GM21619 (cell line): ENCODE measurements at regions not wholly inside any gene's neighbourhood (a gene's known extent, or its start where the extent isn't known, plus 50 kb on each side); places are given as distances from the start of the nearest gene placed in this dataset.
A peak's percentile ranks its signal among the peaks of the same experiment; 100 is the strongest.
"Not testable (repeated sequence)": the region's sequence is repeated elsewhere in the genome, so short reads cannot be mapped to it uniquely, and the experiment has no call there.

Source experiments
- ATAC-seq: cut with Tn5 transposase; IDR thresholded peaks from one replicate; pipeline ENCODE4 v1.9.1; 2021; ENCODE audit not compliant: unreplicated experiment

DNA sequence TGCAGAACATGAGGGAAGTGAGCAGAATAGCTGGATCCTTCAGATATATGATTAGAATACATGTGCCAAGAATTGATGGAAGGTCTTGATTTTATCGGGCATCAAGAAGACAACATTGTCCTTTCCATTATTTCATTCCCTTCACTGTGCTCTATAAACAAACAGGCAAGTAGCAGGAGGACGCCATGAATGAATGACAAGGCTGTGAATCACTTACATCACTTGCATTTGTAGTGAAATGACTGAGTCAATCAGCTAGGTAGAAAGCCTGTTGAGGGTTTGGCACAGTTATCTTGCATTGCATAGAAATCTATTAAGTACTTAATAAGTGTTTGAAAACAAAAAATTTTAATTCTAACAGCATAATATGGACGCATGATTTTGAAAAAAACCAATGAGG is 548.8 kb upstream of the IZUMO3 start:
- no peak for ATAC-seq

DNA sequence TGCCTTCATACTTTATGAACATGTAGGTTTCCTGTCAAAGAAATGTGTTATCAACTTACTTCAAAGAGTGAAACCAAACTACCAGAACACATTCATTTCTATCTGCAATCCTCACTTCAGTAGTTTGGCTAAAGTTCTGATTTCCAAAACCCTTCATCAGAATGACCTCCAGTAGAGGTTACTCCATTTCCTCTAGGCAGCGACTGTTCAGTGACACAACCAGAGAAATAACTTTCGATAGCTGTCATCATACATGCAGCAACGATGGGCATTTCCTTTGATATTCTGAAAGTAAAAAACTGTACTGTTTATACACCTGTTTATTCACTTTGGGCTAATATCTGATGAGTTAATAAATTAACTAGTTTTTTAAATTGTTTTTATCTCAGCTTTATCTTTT is 532.5 kb upstream of the IZUMO3 start:
- no peak for ATAC-seq

DNA sequence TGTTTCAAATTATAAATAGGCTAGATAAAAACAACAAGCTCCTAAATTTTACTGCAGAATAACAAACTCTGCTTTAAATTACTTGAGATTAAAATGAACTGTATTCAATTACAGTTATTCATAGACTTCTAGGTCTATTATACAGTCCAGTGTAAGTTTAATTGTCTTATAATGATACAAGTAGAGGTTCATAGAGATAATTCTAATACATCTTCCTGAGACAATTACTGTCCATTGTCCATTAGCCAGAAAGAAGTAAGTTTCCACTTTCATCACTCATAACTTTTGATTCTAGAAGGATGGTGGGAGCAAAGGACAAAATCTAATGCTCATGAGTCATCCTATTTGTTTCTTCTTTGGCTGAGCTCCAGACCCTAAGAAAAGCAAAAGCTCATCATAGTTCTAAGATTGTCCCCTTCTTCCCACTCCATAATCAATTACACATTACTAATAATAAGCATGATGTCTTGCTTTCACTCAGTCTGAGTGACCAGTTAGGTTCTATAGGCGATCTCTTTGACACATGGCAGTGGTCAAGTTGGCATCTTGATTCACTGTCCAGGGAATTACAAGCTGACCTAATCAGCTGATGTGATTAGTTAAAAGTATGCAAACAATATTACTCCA is 502.5 kb upstream of the IZUMO3 start:
- no peak for ATAC-seq

DNA sequence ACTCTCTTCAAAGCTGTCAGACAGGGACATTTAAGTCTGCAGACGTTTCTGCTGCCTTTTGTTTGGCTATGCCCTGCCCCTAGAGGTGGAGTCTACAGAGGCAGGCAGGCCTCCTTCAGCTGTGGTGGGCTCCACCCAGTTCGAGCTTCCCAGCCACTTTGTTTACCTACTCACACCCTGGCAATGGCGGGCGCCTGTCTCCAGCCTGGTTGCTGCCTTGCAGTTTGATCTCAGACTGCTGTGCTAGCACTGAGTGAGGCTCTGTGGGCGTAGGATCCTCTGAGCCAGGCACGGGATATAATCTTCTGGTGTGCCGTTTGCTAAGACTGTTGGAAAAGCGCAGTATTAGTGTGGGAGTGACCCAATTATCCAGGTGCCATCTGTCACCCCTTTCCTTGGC is 499.8 kb upstream of the IZUMO3 start:
- ATAC-seq = not testable (repeated sequence)

DNA sequence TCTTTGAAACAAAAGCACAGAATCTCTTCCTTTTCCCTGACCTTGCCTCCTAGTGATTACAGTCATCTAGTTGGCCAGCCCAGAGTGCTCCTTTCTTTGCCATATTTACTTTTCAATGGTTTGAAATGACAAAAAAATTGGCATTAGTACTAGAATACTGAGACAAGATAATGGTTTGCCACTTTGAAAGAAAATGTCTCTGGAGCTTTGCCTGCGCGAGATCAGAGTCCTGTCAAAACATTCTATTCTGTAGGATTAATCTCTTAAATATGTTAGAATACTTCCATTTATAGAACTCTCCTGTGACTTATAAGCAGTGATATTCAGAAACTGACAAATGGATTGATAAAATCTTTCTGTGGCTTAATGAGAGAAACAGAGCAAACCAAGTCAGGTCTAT is 484.0 kb upstream of the IZUMO3 start:
- ATAC-seq = no peak

DNA sequence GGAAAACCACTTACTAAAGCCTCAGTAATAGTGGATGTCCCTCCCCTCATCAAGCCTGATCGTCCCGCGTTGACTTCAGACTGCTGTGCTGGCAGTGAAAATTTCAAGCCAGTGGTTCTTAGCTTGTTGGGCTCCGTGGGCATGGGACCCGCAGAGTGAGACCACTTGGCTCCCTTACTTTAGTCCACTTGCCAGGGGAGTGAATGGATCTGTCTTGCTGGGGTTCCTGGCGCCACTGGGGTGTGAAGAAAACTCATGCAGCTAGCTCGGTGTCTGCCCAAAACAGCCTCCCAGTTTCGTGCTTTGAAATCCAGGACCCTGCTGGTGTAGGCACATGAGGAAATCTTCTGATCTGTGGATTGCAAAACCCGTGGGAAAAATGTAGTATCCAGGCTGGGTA is 480.0 kb upstream of the IZUMO3 start:
- ATAC-seq = no peak

DNA sequence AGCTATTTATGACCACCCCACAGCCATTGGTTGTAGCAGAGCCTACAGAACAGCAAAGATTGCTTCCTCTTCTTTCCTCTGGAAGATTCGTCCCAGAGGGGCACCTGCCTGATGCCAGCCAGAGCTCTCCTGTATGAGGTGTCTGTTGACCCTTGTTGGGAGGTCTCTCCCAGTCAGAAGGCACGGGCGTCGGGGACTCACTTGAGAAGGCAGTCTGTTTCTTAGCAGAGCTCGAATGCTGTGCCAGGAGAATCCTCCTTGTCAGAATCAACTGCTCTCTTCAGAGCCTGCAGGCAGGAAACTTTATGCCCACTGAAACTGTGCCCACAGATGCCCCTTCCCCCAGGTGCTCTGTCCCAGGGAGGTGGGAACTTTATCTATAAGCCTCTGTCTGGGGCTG is 479.5 kb upstream of the IZUMO3 start:
- ATAC-seq = no peak

DNA sequence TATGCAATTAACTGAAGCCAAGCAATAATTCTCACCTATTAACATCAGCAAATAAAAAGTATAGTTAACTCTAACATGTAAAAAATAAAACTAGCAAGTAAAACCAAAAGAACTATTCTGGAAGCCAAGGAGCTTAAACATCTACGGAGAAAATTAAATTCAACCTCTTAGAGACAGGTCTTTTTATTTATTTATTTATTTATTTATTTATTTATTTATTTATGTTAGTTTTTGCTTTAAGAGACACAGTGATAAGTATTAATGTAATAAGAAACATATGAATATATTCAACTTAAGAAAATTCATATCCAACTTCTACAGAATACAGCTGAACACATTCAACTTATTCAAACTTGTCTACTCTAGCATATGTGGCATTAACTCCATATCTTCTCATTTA is 472.1 kb upstream of the IZUMO3 start:
- no peak for ATAC-seq

DNA sequence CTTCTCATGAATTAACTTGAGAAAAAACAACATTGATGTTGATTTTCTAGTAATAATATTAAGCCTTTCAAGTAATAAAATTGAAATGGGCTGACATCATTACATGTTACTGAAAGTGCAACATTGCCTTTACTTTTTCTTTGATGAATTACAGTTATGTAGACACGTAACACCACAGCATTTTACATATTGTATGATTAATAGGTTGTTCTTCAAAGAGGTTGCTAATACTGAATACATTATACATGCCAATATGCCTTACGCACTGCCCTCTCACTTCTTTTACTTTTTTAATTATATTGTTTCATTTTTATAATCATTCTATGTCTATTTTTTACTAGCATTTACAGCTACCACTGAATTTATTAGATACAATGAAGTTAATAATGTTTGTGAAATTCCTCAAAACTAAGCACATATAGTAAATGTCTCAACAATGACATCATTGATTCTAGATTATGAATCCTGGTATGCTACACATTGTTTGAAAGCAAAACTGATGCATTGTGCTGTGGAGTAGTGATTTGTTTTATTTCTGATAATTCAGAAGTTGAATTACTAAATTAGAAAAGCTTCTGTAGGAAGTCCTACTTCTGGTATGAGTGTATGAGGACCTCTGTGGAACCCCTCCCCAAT is 464.4 kb upstream of the IZUMO3 start:
- no peak for ATAC-seq

DNA sequence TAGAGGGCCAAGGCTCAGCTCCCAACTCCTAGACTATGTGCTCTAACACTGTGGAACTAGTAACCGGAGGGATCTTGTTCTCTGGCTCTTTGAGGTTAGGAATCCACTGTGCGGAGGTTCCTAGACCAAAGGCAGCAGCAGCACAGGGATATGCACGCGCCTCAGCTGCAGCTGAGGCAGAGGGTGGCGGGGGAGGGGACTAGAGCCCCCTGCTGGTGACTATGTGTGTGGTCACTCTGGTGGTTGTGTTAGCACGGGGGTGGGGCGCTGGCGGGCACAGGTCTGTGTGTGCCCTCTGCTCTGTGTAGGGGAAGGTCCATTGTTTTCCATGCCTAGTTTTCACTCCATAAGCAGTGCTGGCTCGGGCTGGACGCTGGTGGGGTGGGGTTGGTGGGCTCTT is 458.0 kb upstream of the IZUMO3 start:
- ATAC-seq = no peak

DNA sequence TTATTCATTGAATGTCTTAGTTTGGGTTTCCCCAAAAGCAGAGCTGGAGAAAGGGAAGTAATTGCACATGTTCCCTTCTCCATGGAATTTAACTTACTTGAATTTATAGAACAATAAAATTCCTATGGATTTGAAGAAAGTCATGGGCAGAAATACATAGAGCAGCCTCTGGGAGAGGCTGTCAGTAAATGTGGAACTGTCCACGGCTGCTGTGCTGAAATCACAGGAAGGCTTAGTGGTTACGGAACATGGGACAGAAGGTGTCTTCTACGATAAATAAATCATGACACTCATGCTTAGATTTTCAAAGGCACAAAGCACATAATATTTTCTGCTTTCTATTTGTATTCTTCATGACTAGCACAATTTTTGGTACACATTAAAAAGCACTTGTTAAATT is 440.6 kb upstream of the IZUMO3 start:
- no peak for ATAC-seq

DNA sequence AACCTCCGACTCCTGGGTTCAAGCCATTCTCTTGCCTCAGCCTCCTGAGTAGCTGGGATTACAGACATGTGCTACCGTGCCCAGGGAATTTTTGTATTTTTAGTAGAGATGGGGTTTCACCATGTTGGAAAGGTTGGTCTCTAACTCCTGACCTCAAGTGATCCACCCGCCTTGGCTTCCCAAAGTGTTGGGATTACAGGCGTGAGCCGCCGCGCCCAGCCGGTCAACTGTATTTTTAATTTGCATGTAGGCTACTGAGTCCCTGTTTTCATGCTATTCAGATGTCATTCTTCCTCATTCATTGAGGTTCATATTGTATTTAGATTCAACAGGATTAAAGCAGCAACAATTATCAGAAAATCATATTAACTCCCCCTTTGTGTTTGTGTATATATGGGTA is 425.1 kb upstream of the IZUMO3 start:
- ATAC-seq = not testable (repeated sequence)

DNA sequence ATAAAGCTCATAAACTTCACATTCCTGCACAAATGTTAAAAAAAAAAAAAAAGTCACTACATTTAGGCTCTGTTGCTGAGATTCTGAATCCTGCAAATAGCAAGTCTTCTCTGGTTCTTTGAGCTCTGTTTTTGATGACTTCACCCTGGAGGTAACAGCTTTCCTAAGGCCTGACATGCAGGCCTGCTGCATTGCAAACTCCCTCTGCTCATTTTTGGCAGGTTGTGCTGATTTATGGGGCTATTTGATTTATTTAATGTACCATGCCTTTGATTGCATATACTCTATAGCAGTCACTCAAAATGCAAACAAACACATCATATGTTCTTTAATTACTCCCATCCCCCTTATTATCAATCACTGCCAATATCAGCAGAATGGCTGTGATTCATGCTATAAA is 416.1 kb upstream of the IZUMO3 start:
- no peak for ATAC-seq

DNA sequence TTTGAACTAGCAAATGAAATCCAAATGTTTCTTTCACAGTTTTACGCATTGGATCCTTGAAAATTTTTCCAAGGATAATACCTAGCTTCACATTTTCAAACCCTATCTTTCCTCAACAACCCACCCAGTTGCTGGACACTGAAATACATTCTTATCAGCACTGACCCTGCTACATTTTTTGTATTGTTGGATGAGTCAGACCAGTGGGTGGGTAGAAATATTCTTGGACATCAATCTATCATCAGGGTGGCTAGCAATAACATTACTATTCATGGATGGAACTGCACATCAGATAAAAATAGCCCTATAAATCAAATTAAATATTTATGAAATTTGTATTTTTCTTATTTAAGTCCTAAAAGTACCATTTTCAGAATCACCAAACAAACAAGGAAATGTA is 407.4 kb upstream of the IZUMO3 start:
- no peak for ATAC-seq

DNA sequence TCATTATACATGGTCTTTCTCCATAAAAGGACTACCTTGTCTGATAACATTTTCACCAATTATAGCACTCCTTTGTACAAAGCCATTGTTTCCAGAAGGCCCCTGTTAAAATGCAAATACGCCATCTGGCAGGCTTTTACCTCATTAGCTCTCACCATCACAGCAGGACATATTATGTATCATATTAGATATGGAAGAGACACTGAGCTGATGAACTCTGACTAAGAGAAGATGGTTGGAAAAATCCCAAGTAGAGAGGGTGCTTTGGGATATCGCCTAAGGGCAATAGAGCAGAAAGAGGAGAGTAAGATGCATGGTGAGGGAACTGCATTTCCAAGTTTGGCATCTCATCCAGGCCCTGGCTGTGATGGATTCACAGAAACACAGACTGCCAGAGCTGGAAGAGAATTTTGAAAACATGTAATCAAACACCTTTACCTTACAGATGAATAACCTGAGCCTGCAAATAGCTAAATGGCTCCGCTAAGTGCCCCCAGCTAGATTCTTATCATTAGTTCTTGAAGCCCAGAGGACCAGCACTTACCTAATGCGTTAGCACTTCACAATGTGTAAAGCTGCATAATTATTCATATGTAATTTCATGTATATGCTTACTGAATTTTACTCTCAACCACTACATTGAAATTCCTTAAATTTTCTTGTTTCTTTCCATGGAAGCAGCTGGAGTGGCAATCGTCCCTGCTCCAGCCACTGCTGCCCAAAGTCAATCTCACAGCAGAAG is 393.6 kb upstream of the IZUMO3 start:
- no peak for ATAC-seq

DNA sequence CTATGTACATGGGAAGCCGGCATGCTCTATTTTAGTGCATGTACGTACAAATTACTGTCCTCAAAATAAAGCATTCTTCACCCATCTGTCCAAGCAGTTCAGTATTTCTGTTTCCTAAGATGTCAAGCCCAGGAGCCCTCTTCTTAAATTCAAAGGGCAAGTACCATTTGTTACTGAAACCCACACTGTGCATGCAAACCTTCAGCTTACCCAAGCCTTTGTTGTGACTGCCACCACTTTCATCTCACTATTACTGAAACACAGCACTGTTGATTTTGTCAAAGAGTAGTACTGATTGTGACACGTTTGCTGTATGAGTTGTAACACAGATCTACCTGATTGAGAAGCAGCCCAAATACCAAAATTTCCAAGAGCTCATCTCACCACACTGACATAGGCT is 390.4 kb upstream of the IZUMO3 start:
- no peak for ATAC-seq

DNA sequence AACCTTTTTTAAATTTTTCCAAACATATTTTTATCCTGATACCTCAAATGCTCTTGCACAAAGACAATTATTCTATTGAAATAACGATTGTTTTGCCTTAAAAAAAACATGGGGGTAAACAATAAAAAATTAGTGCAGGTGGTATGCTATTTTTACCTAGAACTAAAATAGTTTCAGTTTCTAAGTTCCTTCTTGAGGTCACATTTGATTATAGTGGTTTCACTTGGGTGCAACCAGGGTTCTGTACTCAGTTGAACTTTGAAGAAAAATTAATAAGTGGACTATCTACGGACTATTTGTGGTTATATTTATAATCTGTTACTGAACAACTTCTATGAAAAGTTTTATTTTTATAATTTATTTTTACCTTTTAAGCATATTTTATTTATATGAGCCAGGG is 387.1 kb upstream of the IZUMO3 start:
- ATAC-seq = peak; percentile 62

DNA sequence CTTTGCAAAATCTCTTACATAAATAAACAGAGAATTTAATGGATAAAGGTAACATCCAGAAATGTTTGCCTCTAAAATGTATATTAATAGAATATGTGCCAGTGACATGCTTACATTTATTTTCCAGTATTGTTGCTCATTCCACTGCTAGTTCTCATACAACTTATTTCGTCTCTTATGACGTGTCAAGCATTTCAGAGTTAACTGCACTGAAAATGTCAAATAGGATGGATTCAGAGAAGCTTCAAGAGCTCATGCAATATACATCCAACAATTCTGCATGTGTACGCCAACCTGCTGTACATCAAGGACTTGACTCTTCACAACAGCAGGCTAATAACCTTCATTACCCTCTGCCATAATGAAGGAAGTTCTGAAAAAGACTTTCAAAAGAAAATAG is 386.2 kb upstream of the IZUMO3 start:
- no peak for ATAC-seq

DNA sequence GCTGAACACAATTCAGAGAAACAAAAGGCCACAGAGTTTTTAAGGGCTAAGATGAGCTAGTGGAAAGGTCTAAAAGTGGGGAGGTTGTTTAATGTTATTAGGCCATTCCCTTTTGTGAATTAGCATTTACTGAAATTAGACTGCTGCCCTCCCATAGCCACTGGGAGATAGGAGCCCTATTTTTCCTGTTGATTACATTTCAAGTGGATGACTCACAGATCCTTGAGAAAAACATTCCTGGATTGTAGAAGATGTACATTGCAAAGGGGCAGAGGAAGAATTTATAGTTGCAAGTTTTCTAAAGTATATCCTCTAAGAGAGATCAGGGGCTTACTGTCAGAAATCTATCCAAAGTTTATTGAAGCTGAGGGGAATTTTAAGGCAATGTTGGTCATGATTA is 367.1 kb upstream of the IZUMO3 start:
- ATAC-seq = no peak

DNA sequence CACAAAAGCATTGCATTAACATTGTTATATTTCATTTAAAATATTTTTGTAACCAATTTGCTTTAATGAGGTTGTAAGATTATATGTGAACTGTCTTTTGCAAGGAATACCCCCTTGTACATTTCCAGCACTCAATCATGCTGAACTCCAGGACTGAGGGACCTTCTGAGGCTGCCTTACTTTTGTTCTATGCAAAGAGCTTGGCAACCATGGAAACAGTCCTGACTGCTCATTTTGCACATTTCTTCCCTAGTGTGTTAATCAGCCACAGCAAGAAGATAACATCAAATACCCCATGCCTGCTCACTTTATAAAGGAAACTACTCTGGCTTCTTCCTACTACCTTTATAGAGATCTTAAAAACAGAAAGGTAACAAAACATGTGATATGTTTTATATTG is 355.6 kb upstream of the IZUMO3 start:
- ATAC-seq = no peak

DNA sequence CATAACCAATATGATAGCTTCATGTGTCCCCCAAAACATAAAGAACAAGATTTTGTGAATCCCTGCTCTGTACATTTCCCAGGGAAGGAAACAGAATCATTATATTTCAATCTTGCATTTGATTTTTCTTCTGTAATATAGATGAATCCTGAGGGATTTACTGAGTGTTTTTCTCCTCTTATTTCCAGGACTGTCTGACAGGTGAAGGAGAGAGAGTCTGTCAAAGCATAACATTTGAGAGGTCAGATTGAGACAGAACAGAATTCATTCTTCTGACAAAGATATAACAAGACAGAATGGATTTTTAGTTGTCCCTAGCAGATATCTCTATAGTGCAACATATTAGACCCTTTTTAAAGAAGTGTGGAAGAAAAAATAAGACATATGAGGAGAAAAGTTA is 354.5 kb upstream of the IZUMO3 start:
- ATAC-seq = no peak

DNA sequence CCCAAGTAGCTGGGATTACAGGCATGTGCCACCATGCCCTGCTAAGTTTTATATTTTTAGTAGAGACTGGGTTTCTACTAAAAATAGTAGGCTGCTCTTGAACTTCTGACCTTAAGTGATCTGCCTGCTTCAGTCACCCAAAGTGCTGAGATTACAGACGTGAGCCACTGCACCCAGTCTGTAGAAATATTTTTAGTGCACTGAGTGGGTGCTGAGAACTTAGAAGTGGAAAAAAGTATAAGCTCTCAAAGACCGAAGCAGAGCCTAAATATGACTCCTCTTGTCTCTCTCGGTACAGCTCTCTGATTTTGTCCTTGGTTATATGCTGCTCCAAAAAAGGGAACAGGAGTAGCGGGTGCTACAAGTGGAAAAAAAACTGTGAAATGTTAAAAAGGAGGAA is 353.8 kb upstream of the IZUMO3 start:
- ATAC-seq = no peak

DNA sequence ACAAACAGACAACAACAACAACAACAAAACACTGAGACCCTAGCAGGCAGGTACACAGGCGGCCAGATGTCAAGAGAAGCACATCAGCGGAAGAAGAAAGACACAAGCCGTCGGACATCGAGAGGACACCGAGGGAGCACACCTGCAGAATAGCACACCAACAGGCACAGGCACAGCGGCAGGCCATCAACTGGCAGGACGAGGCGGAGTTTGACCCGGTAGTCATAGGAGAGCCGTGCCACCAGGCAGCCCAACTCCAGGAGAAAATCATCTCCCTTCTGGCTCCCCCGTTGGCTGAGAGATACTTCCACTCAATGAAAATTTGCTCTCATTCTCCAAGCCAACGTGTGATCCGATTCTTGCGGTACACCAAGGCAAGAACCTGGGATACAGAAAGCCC is 352.1 kb upstream of the IZUMO3 start:
- ATAC-seq = no peak
